Posterior cingulate gyrus (tissue), 11 donors: ENCODE measurements at regions not wholly inside any gene's neighbourhood (a gene's known extent, or its start where the extent isn't known, plus 50 kb on each side); places are given as distances from the start of the nearest gene placed in this dataset.
"Not testable (repeated sequence)": the region's sequence is repeated elsewhere in the genome, so short reads cannot be mapped to it uniquely, and the experiment has no call there.

Experiments
- DNase-seq, 10 donors: peaks; one replicate each; pipeline versions ENCODE4 v3.0.0 to v3.0.0-alpha.2; 2020 to 2021; ENCODE audit warnings: mixed read lengths in 3 of 10
- intact Hi-C: fragments of 100-400 bp; cut with DNase I; formaldehyde crosslinking; loops from one replicate; pipeline ENCODE4 v1.15.1; 2023

GRCh38 chr17:34475296-34475695, 104.1 kb upstream of the TMEM132E start:
- intact Hi-C loops, result no loop called here
- no peak for DNase-seq

GRCh38 chr17:34474706-34475105, 104.7 kb upstream of the TMEM132E start:
- DNase-seq, result no peak
- intact Hi-C loops, result no loop called here

- no peak for DNase-seq
- intact Hi-C loops, result no loop called here
Measured at GRCh38 chr17:34472363-34472762, 107.0 kb upstream of the TMEM132E start.

GRCh38 chr17:34471278-34471677, 108.1 kb upstream of the TMEM132E start:
- DNase-seq, intact Hi-C loops: not testable (repeated sequence)

- intact Hi-C loops, result no loop called here
- DNase-seq, result no peak
Measured at GRCh38 chr17:34465789-34466188, 102.8 kb upstream of the CCL1 start.

- no peak for DNase-seq
- intact Hi-C loops, result no loop called here
Measured at GRCh38 chr17:34464812-34465211, 101.8 kb upstream of the CCL1 start.

GRCh38 chr17:34458266-34458665, 95.2 kb upstream of the CCL1 start:
- no peak for DNase-seq
- intact Hi-C loops, result no loop called here

- intact Hi-C loops, result no loop called here
- no peak for DNase-seq
Measured at GRCh38 chr17:34456121-34456520, 93.1 kb upstream of the CCL1 start.

GRCh38 chr17:34452769-34453168, 89.7 kb upstream of the CCL1 start:
- intact Hi-C loops, result no loop called here
- DNase-seq, result no peak

GRCh38 chr17:34451313-34451712, 88.3 kb upstream of the CCL1 start:
- intact Hi-C loops, result no loop called here
- DNase-seq, result no peak

GRCh38 chr17:34447406-34447805, 84.4 kb upstream of the CCL1 start:
- intact Hi-C loops, result no loop called here
- DNase-seq, result no peak

GRCh38 chr17:34445101-34445500, 82.1 kb upstream of the CCL1 start:
- intact Hi-C loops, result no loop called here

GRCh38 chr17:34443619-34444469, 80.8 kb upstream of the CCL1 start:
- peak in 5 of 10 donors; percentile 32 to 88 (median 44) for DNase-seq
- intact Hi-C loops, result no loop called here

More at GRCh38 chr17:34445101-34445500, 82.1 kb upstream of the CCL1 start:
- no peak for DNase-seq

- no peak for DNase-seq
- intact Hi-C loops, result no loop called here
Measured at GRCh38 chr17:34442387-34443111, 79.5 kb upstream of the CCL1 start.

- no peak for DNase-seq
- intact Hi-C loops, result no loop called here
Measured at GRCh38 chr17:34437188-34437587, 74.2 kb upstream of the CCL1 start.

GRCh38 chr17:34436607-34437006, 73.6 kb upstream of the CCL1 start:
- DNase-seq, result no peak
- intact Hi-C loops, result no loop called here

GRCh38 chr17:34435182-34435928, 72.3 kb upstream of the CCL1 start:
- DNase-seq, result no peak
- intact Hi-C loops, result no loop called here

- intact Hi-C loops, result no loop called here
- no peak for DNase-seq
Measured at GRCh38 chr17:34434052-34434451, 71.0 kb upstream of the CCL1 start.

- no peak for DNase-seq
- intact Hi-C loops, result loop anchor here (10.0 kb wide), 2 partner anchors 470 to 560 kb away; partner anchors contain the start of gene LIG3
Measured at GRCh38 chr17:34424814-34425491, 61.9 kb upstream of the CCL1 start.
